ENCODE measurements at regions not wholly inside any gene's neighbourhood (a gene's known extent, or its start where the extent isn't known, plus 50 kb on each side); places are given as distances from the start of the nearest gene placed in this dataset.

DNA sequence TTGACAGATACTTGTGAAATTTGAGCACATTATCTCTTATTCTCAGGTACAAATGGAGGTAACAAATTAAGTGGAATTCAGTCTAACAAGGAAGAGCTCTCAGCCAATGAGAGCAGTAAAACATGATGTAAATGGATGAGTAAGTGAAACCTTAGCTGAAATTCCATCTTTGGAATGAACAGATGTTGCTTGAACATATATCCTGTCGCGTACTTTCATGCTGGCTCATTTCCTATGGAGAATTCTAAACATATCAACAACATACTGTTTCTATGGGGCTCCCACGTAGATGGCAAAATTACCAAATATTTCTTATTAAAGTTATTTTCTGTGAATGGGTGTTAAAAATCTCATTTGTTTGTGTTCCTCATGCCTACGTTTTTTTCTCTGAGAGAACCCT lies 256.3 kb upstream of the LINC00305 start (continued):
- TF ChIP-seq, protein P1, sequence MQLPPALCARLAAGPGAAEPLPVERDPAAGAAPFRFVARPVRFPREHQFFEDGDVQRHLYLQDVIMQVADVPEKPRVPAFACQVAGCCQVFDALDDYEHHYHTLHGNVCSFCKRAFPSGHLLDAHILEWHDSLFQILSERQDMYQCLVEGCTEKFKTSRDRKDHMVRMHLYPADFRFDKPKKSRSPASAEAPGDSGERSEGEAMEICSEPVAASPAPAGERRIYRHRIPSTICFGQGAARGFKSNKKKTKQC (CRISPR knock-in tag; IDR thresholded peaks at IDR 0.05): no peak
- TF ChIP-seq RBM39 (optimal IDR thresholded peaks at IDR 0.05; ENCODE audit: low read depth, low read length): no peak

DNA sequence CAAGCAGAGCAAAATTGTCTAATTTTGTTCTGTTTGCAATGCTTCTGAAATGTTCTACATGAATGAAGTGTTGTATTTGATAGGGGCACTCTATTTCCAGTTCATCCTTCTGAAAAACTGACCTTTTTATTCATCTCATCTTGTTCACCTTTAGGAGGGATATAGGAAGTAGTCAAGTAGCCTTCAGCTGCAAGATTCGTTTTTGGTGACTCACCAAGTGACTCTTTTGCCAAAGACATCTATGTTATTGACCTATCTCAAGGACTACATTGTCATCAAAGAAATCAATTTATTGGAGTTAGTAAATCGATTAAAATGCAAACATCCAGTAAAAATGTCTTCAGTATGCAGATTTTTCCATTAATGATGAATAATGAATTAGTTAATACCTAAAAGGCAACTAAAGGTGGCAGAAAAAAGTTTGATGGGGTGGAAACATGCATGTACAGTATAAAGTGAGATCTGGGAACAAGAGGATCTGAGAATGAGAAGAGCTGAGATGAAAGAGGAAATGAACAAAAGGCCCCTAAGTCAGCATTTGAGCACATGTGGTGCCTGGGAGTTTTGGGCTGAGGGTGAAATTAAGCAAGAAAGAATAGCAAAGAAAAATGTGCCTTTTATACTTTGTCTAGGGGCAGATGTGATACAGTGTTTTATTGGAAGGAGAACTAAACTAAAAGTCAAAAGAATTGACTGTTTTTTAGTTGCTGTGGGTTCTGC lies 255.1 kb upstream of the LINC00305 start:
- DNase-seq (ENCODE audit: extremely low read depth in 1 of 4, low spot score in 3 of 4): no peak

More for the DNA sequence above, 255.1 kb upstream of the LINC00305 start:
- Histone ChIP-seq H3K9me1 (ENCODE audit: control insufficient read depth, insufficient read depth, low read length) (no peaks in the 10 kb centered on the region), H3K4me1 (replicated peaks in 1 of 2; ENCODE audit: control insufficient read depth in 2 of 2, insufficient read depth in 2 of 2, low read length in 2 of 2) (no peaks in the 10 kb centered on the region), H4K20me1 (replicated peaks; ENCODE audit: control insufficient read depth, insufficient read depth, low read length) (no peaks in the 10 kb centered on the region), H3K27me3 (ENCODE audit: control insufficient read depth in 2 of 2, insufficient read depth in 2 of 2, low read length in 2 of 2) (no peaks in the 10 kb centered on the region), H3K9ac (ENCODE audit: insufficient read depth in 1 of 2, low read depth in 2 of 2, low read length in 2 of 2) (no peak overlapping the region), H3K27ac (ENCODE audit: extremely low read depth, low read depth, low read length) (no peak overlapping the region), H3K4me3 (no peak overlapping the region), H2AFZ (ENCODE audit: low read depth, low read length) (no peak overlapping the region), H3K79me2 (ENCODE audit: control insufficient read depth, insufficient read depth, low read length) (no peaks in the 10 kb centered on the region), H3K4me2 (ENCODE audit: insufficient read depth, low read length) (no peak overlapping the region), H3K36me3 (ENCODE audit: control insufficient read depth, insufficient read depth, low read length) (no peaks in the 10 kb centered on the region), H3K9me3 (replicated peaks; ENCODE audit: control insufficient read depth, insufficient read depth, low read depth, low read length) (no peaks in the 10 kb centered on the region)
- 0% methylated on average over 2 of the region's 2 CpGs for WGBS (ENCODE audit: insufficient coverage, low coverage, missing lambda C conversion rate)
- BruUV-seq (replicated peaks): no TSS peak
- CTCF ChIA-PET (ENCODE audit: low intra/inter-chr PET ratio): no interaction called here
- ATAC-seq (no peak), FAIRE-seq (no peak)
- POLR2A ChIA-PET: no interaction called here
- in situ Hi-C loops (cut with MboI): no loop called here
- intact Hi-C loops (cut with micrococcal nuclease): no loop called here
- TF ChIP-seq ERF (CRISPR knock-in tag; IDR thresholded peaks at IDR 0.05) (no peak), ETV5 (CRISPR knock-in tag; IDR thresholded peaks at IDR 0.05; ENCODE audit: low read depth) (no peak), FOXK1 (CRISPR knock-in tag; IDR thresholded peaks at IDR 0.05; ENCODE audit: borderline replicate concordance) (no peak), ZNF124 (CRISPR knock-in tag; IDR thresholded peaks at IDR 0.05) (no peak), YBX1 (IDR thresholded peaks at IDR 0.05) (no peak)
- TF ChIP-seq, protein P2, sequence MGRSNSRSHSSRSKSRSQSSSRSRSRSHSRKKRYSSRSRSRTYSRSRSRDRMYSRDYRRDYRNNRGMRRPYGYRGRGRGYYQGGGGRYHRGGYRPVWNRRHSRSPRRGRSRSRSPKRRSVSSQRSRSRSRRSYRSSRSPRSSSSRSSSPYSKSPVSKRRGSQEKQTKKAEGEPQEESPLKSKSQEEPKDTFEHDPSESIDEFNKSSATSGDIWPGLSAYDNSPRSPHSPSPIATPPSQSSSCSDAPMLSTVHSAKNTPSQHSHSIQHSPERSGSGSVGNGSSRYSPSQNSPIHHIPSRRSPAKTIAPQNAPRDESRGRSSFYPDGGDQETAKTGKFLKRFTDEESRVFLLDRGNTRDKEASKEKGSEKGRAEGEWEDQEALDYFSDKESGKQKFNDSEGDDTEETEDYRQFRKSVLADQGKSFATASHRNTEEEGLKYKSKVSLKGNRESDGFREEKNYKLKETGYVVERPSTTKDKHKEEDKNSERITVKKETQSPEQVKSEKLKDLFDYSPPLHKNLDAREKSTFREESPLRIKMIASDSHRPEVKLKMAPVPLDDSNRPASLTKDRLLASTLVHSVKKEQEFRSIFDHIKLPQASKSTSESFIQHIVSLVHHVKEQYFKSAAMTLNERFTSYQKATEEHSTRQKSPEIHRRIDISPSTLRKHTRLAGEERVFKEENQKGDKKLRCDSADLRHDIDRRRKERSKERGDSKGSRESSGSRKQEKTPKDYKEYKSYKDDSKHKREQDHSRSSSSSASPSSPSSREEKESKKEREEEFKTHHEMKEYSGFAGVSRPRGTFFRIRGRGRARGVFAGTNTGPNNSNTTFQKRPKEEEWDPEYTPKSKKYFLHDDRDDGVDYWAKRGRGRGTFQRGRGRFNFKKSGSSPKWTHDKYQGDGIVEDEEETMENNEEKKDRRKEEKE (IDR thresholded peaks at IDR 0.05; ENCODE audit: borderline replicate concordance in 1 of 2, control insufficient read depth in 1 of 2, low read depth in 2 of 2, low read length in 1 of 2): no peak

Measured in K562 (cell line).